ENCODE measurements at regions not wholly inside any gene's neighbourhood (a gene's known extent, or its start where the extent isn't known, plus 50 kb on each side); places are given as distances from the start of the nearest gene placed in this dataset.

- CTCF ChIA-PET: no interaction called here
- no peak for ATAC-seq
- no peak for FAIRE-seq
- H3K4me2 ChIP-seq: no peak overlapping the region
- no peak for DNase-seq (ENCODE audit: low read depth in 1 of 2, low spot score in 1 of 2)
- no peaks in the 10 kb centered on the region for H3K4me1 ChIP-seq
- 74% methylated on average over 10 of the region's 20 CpGs for WGBS (ENCODE audit: missing lambda C conversion rate)
- POLR2A ChIA-PET: no interaction called here
- TF ChIP-seq ZC3H11A (IDR thresholded peaks at IDR 0.05) (no peak), POLR2AphosphoS2 (conservative IDR thresholded peaks at IDR 0.05; ENCODE audit: low read length) (no peak), EHF (CRISPR knock-in tag; IDR thresholded peaks at IDR 0.05) (no peak), PHF8 (IDR thresholded peaks at IDR 0.05; ENCODE audit: borderline replicate concordance, low read depth) (no peak)
- TF ChIP-seq, protein P1, sequence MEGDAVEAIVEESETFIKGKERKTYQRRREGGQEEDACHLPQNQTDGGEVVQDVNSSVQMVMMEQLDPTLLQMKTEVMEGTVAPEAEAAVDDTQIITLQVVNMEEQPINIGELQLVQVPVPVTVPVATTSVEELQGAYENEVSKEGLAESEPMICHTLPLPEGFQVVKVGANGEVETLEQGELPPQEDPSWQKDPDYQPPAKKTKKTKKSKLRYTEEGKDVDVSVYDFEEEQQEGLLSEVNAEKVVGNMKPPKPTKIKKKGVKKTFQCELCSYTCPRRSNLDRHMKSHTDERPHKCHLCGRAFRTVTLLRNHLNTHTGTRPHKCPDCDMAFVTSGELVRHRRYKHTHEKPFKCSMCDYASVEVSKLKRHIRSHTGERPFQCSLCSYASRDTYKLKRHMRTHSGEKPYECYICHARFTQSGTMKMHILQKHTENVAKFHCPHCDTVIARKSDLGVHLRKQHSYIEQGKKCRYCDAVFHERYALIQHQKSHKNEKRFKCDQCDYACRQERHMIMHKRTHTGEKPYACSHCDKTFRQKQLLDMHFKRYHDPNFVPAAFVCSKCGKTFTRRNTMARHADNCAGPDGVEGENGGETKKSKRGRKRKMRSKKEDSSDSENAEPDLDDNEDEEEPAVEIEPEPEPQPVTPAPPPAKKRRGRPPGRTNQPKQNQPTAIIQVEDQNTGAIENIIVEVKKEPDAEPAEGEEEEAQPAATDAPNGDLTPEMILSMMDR (IDR thresholded peaks at IDR 0.05): no peak
- H3K4me3 ChIP-seq: no peak overlapping the region
- no peak overlapping the region for H3K27ac ChIP-seq
- H3K9me3 ChIP-seq: peaks cover 8% of the 10 kb centered on the region; the same call in 2 of the 3 replicates
Observed at GRCh38 chr14:104264495-104265265, 126.3 kb downstream of the KIF26A start.

DNA sequence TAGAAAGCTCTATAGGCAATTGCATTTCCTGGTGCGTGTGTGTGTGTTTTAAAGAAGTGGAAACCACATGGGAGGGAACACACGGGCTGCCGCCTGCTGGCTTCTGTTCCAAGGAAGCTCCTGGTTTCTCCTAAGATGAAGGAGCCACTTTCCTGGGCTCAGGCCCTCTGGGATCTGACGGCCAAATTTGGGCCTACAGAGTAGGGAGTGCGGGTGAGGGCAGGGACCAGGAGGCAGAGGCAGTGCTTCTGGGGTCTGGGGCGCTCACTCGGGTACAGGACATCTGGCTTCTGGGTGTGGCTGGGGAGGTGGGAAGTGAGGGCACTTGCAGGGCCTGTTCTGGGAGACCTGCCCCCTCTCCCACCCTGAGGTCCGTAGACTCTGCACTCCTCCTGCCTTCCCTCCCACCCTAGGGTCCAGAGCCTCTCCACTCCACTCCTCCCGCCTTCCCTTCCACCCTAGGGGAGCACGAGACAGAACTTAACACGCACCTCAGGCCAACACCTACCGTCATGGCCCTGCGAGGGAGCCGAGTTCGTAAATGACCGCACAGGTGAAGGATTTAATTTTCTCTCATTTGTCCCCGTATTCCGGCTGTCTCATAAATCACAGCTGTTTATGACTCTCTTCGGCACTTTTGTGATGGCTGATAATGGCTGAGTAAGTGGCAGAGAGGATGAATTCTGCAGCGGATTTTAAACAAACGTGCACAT is 127.7 kb downstream of the KIF26A start:
- 67% methylated on average over 21 of the region's 21 CpGs for WGBS (ENCODE audit: missing lambda C conversion rate)
- CTCF ChIA-PET: no interaction called here

GRCh38 chr14:104266631-104267575 is 128.5 kb downstream of the KIF26A start:
- Histone ChIP-seq H3K4me1 (no peaks in the 10 kb centered on the region), H3K27ac (no peak overlapping the region), H3K4me2 (no peak overlapping the region), H3K4me3 (no peak overlapping the region), H3K9me3 (no peaks in the 10 kb centered on the region)
- DNase-seq (ENCODE audit: low read depth in 1 of 2, low spot score in 1 of 2) (no peak), FAIRE-seq (no peak), ATAC-seq (no peak)
- ChIA-PET POLR2A (no interaction called here), CTCF (no interaction called here)
- 41% methylated on average over 28 of the region's 29 CpGs for WGBS (ENCODE audit: missing lambda C conversion rate)
- no peak for TF ChIP-seq POLR2AphosphoS2 (conservative IDR thresholded peaks at IDR 0.05; ENCODE audit: low read length)
- no peak for TF ChIP-seq MAFK (IDR thresholded peaks at IDR 0.05; ENCODE audit: partially characterized antibody)
- no peak for TF ChIP-seq EHF (CRISPR knock-in tag; IDR thresholded peaks at IDR 0.05)
- no peak for TF ChIP-seq PBX3 (IDR thresholded peaks at IDR 0.05)
- no peak for TF ChIP-seq ZFP36 (IDR thresholded peaks at IDR 0.05; ENCODE audit: borderline replicate concordance, partially characterized antibody)
- TF ChIP-seq HOXB5 (CRISPR knock-in tag; IDR thresholded peaks at IDR 0.05): no peak

More for the DNA sequence above, 127.7 kb downstream of the KIF26A start:
- H3K4me2 ChIP-seq: no peak overlapping the region
- H3K4me3 ChIP-seq: no peak overlapping the region
- ATAC-seq: no peak
- DNase-seq (ENCODE audit: low read depth in 1 of 2, low spot score in 1 of 2): no peak
- POLR2A ChIA-PET: no interaction called here
- H3K4me1 ChIP-seq: no peaks in the 10 kb centered on the region
- H3K9me3 ChIP-seq: peaks cover 5% of the 10 kb centered on the region; the same call in 2 of the 3 replicates
- no peak for FAIRE-seq
- no peak overlapping the region for H3K27ac ChIP-seq
- TF ChIP-seq, protein P2, sequence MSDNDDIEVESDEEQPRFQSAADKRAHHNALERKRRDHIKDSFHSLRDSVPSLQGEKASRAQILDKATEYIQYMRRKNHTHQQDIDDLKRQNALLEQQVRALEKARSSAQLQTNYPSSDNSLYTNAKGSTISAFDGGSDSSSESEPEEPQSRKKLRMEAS (IDR thresholded peaks at IDR 0.05): no peak

GRCh38 chr14:104267895-104268294 is 129.5 kb downstream of the KIF26A start:
- Histone ChIP-seq H3K4me2 (no peak overlapping the region), H3K4me3 (no peak overlapping the region), H3K4me1 (no peaks in the 10 kb centered on the region), H3K27ac (no peak overlapping the region), H3K9me3 (no peaks in the 10 kb centered on the region)
- ATAC-seq: no peak
- ChIA-PET POLR2A (no interaction called here), CTCF (interaction anchor here (0.7 kb wide), 1 partner anchor 190 kb away, joined by 3 read pairs; no protein-coding TSS in a partner anchor)
- FAIRE-seq: no peak
- no peak for TF ChIP-seq E2F6 (IDR thresholded peaks at IDR 0.05; ENCODE audit: borderline replicate concordance, low read depth)
- TF ChIP-seq CBX2 (IDR thresholded peaks at IDR 0.05; ENCODE audit: borderline replicate concordance, low read depth): no peak
- TF ChIP-seq CEBPB (IDR thresholded peaks at IDR 0.05): no peak
- no peak for TF ChIP-seq GATA3 (IDR thresholded peaks at IDR 0.05; ENCODE audit: borderline replicate concordance)
- no peak for TF ChIP-seq TP53 (CRISPR knock-in tag; IDR thresholded peaks at IDR 0.05)
- 71% methylated on average over 18 of the region's 18 CpGs for WGBS (ENCODE audit: missing lambda C conversion rate)
- DNase-seq (ENCODE audit: low read depth in 1 of 2, low spot score in 1 of 2): no peak

All from A549 (cell line).